Germinal center (tissue), 1 donor: ENCODE measurements at regions not wholly inside any gene's neighbourhood (a gene's known extent, or its start where the extent isn't known, plus 50 kb on each side); places are given as distances from the start of the nearest gene placed in this dataset.

Source experiments
- DNase-seq: peaks from one replicate; pipeline ENCODE4 v3.0.0; 2012; ENCODE audit warnings: mixed read lengths, low spot score

GRCh38 chr4:81627590-81627989 is 155.9 kb upstream of the RASGEF1B start:
- DNase-seq, result no peak

GRCh38 chr4:81626851-81627250 is 155.1 kb upstream of the RASGEF1B start:
- DNase-seq, result no peak

- DNase-seq, result no peak
Observed at GRCh38 chr4:81625422-81626417, 154.0 kb upstream of the RASGEF1B start.

- DNase-seq, result no peak
Observed at GRCh38 chr4:81623434-81623833, 151.7 kb upstream of the RASGEF1B start.

- DNase-seq, result no peak
Observed at GRCh38 chr4:81622474-81623184, 150.9 kb upstream of the RASGEF1B start.

GRCh38 chr4:81622028-81622427 is 150.3 kb upstream of the RASGEF1B start:
- no peak for DNase-seq

- peak; percentile 31 for DNase-seq
Observed at GRCh38 chr4:81621490-81621889, 149.8 kb upstream of the RASGEF1B start.

- DNase-seq, result no peak
Observed at GRCh38 chr4:81620442-81620841, 148.7 kb upstream of the RASGEF1B start.

GRCh38 chr4:81617545-81617944 is 145.8 kb upstream of the RASGEF1B start:
- DNase-seq, result no peak

GRCh38 chr4:81611221-81611620 is 139.5 kb upstream of the RASGEF1B start:
- no peak for DNase-seq

GRCh38 chr4:81609844-81610243 is 138.1 kb upstream of the RASGEF1B start:
- no peak for DNase-seq

- DNase-seq, result no peak
Observed at GRCh38 chr4:81607950-81608349, 136.2 kb upstream of the RASGEF1B start.

GRCh38 chr4:81606801-81607501 is 135.2 kb upstream of the RASGEF1B start:
- DNase-seq, result peak; percentile 42

- DNase-seq, result no peak
Observed at GRCh38 chr4:81606166-81606565, 134.5 kb upstream of the RASGEF1B start.

- peak; percentile 23 for DNase-seq
Observed at GRCh38 chr4:81605271-81605670, 133.6 kb upstream of the RASGEF1B start.

GRCh38 chr4:81604683-81605218 is 133.0 kb upstream of the RASGEF1B start:
- DNase-seq, result no peak

- DNase-seq, result no peak
Observed at GRCh38 chr4:81602854-81603253, 131.1 kb upstream of the RASGEF1B start.

- no peak for DNase-seq
Observed at GRCh38 chr4:81601358-81601694, 129.6 kb upstream of the RASGEF1B start.

- no peak for DNase-seq
Observed at GRCh38 chr4:81600520-81601357, 129.0 kb upstream of the RASGEF1B start.

GRCh38 chr4:81599742-81600380 is 128.2 kb upstream of the RASGEF1B start:
- DNase-seq, result no peak
